Fibroblast of peridontal ligament (primary cell): ENCODE measurements at regions not wholly inside any gene's neighbourhood (a gene's known extent, or its start where the extent isn't known, plus 50 kb on each side); places are given as distances from the start of the nearest gene placed in this dataset.
"Not testable (repeated sequence)": the region's sequence is repeated elsewhere in the genome, so short reads cannot be mapped to it uniquely, and the experiment has no call there.

Experiments
- DNase-seq: peaks from one replicate; pipeline ENCODE4 v3.0.0-alpha.2; 2010; ENCODE audit errors: extremely low read depth

DNA sequence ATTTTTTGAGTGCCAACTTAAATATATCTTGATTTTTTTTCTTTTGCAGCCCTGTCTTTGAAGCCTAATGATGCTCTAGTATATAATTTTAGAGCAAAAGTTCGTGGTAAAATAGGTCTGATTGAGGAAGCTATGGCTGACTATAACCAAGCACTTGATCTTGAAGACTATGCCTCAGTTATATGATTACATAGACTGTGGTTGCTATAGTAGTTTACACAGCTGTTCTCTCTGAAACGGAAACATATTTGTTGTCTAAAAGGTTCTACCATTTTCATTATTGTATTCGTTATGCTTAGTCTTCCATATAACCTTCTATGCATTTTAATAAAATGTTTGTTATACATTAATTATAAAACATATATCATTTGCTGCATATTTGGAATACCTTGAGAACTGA lies 246.7 kb downstream of the TTC6 start:
- DNase-seq = no peak

GRCh38 chr14:37843954-37844607 lies 248.7 kb downstream of the TTC6 start:
- no peak for DNase-seq

DNA sequence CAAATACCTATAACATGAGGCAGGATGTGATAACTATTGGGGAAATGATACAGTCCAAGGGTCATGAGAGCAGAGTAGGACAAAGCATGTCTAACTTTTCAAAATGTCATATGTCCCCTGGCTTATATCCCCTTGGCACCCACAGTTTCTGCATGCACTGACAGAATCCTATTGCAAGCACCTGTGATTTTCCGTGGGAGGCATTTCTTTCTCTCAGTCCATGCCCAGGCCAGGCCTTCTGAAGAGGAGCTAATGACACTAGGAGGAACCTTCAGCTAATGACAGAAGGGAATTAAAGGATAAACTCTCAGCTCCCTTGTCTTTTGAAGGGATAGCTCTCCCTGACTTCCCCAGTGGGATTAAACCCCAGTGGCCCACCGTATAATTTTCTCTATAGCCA lies 249.2 kb downstream of the TTC6 start:
- DNase-seq = no peak

DNA sequence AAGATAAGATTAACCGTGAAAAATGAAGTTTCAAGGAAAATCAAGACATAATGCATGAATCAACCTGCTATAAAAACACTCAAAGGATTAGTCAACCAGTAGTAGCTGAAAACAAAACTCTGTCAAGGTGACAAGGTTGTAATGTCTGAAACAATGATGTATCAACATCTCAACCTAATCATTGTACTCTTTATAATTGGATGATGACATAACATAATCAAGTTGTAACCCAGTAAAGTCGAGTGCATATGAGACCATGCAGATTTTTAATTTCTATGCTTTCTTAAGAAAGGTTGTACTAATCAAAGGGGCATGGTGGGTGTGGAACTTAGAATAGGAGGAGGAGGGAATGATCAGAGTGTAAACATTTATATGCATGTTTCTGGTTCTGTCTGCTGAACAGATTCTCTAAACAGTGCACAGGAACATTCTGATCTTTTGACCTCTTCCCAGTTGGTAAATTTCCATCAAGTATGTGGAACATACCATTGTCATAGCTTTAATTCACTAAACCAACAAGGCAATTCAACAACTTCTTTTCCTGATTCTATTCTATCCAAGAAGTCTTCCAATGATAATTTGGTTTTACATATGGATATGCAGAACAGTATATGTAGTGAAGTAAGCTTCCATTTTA lies 253.7 kb downstream of the TTC6 start:
- no peak for DNase-seq

DNA sequence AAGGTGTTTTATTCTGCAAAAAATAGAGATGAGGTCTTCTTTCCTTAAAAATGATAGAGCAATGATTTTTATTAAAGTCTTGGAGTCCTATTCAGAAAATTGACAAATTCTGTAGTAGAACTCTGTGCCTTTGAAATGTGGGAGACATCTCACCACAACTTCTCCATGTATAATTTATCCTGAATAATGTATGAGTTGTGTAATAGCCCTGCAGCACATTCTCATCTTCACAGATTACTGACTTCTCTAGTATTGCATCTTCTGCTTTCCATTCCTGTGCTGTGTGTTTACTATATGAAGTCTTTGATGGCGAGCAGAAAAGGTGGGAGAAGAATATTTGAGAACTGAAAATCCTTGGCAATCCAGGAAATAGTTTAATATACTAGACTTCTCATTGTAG lies 255.6 kb downstream of the TTC6 start:
- no peak for DNase-seq

DNA sequence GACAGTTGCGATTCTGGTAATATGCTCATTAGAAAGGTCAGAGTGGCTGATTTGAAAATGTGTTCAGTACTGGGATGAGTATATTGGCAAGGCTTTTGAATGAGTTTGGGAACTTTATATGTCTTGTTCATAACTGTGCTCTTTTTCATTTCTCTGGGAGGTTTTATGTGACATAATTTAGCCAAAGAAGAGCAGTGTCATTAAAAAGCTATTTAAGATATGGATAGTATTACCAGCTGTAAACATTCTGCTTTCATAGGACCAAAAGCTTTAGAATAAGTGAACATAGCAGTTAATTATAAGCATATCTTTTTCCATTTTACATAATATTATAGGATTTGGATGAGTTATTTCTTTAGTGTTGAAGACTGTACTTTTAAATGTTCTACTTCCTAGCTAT lies 260.4 kb downstream of the TTC6 start:
- DNase-seq = no peak

DNA sequence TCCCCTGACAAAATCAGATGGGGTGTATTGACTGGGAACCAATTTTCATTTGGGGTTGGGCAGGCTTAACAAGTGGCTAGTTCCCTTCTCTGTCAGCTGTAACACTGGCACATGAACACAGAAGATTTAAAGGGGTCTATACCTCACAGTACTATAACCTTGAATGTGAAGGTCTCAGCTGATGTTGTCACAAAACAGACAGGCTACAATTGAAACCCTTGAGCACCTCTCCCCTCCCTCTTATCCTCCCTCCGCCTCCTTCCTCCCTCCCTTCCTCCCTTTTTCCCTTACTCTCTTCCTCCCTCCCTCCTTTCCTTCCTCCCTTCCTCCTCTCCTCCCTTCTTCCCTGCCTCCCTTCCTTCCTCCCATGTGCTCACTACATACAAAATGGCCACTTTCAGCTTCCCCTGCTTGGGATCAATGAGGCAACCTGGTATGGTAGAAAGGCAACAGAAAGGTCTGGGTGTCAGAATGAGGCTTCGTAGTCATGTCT lies 262.4 kb downstream of the TTC6 start:
- DNase-seq = no peak

DNA sequence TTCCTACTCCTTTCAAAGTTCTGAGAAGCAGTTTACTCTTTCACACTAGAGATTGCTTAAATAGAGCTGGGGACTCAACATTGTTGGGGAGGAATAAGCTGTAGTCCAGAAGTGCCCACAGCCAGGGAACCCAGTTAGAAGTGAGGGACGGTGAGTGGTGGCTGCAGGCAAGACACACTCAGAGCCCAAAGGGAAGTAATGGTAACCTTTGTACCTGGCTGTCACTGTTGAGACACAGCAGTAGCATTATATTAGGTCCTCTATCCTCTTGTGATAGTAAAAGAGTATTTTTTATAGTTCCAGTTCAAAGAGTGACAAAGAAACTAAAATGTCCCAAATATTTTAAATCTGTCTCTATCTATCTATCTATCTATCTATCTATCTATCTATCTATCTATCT lies 263.3 kb downstream of the TTC6 start:
- DNase-seq = no peak

DNA sequence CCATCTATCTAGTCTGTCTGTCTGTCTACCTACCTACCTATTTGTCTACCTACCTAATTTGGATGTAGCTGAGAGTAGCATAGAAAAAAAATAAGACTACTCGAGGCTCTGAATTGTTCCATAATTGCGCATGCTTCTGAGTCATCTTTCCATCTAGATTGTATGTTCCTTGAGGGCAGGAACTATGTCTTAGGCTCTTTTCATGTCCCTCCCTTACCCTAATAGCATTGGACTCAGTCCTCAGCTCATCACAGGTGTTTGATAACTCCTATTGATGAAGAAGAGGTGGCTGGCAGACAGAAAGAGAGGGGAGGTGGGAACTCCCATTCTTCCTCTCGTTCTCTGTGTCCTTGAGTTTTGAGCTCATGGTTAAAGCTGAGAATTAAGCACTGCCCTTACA lies 263.7 kb downstream of the TTC6 start:
- no peak for DNase-seq

DNA sequence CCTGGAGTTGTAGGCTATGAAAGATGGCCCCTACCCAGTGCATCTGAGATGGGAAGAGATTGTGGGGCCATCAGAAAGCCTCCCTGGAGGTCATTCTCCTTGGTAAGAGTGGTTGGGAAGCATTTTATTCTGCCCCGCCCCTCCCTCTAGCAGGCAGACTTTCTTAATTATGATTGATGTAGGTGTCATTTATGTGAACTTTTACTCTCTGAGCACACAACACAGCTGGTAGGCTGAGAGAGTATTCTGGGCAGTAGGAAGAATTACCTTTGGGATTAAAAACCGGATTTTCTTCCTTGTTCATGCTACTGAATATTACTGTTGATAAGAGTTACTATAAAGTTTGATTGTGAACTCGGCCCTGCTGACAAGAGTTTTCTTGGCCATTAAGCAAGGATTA lies 266.8 kb downstream of the TTC6 start:
- no peak for DNase-seq

GRCh38 chr14:37864128-37864527 lies 268.7 kb downstream of the TTC6 start:
- DNase-seq = no peak

DNA sequence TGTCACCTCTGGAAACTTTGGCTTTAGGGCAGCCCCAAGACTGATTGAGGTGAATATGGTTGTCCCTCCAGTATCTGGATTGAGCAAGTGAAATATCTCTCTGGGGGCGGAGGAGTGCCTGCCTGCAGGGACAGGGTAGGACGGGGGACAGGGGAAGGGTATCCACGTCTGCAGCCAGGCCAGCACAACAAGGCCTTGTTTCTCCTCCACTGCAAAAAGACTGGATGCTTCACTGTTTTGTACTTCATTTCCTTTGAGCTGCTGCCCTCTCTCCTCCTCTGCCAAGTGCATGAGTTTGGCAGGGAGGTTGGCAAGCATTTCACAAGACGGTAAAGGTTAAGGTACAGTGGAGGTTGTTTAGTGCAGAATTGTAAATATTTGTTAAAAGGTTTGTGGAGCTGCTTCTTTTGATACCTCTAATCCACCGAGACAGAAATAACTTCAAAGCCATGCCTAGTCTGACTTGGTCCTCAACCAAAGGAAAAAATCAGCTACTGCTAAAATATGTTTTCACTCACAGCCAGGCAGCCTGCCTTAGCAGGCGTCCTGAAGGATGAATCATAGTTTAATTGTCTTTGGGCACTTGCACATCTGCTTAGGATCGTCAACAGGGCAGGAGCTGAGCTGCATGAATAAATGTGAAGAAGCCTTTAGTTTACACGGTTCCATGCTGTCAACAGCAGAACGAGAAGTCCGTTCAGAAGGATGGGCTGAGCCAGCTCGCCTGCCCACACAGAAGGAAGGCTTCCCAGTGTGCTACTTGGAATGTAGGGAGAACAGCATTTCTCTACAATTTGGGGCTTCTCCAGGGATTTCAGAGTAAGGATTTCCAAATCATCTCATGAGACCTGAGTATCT lies 269.7 kb downstream of the TTC6 start:
- DNase-seq = peak; percentile 61

- DNase-seq = no peak
Observed at GRCh38 chr14:37865719-37866549, 270.5 kb downstream of the TTC6 start.

DNA sequence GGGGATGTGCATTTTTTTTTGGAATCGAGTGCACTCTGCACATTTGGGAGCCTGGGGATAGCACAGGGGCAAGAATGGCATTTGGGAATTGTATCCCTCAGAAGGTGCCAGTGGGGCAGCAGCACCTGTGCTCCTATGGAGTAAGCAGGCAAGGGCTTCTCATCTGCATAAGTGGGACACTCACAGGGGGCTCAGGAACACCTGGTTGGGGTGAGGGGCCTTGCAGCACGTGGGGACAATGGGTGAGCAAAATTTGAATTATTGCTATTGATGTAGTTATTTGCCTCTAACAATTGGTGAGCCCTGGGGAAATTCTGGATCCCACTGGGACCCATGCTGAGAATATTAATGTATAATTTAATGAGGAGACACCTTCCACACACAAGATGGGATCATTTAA lies 274.2 kb downstream of the TTC6 start:
- no peak for DNase-seq

GRCh38 chr14:37870170-37870569 lies 274.7 kb downstream of the TTC6 start:
- DNase-seq = no peak

- no peak for DNase-seq
Observed at GRCh38 chr14:37870632-37871346, 275.4 kb downstream of the TTC6 start.

GRCh38 chr14:37874065-37874428 lies 278.6 kb downstream of the TTC6 start:
- DNase-seq = not testable (repeated sequence)

DNA sequence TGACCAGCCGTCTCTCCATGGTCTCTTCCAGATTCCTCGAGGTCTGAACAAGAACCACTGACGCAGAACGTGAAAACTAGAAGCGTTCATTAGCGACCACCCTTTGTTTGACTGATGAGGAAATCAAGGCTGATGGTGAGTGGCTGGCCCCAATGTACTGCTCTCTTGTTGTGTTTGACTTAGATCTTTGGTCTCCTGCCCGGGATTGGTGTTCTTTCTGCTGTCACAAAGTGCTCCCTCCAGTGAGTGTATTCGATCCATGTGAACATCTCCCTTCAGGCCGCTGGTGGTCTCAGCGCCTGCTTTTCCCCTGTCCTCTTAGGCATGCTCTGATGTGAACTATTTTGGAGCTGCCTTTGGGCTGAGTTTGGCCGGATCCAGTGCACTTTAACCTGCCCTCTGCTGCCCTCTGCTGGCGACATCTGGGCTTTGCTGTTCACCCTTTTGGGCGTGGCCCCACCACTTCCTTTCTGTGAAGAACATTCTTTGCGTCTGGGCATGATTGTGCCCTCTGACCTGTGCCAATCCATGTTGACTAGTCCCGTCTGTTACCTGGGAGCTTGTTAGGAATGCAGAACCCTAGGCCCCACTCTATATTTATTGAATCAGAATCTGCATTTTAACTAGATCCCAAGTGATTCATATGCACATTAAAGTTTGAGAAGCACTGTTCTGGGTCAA lies 279.1 kb downstream of the TTC6 start:
- peak; percentile 72 for DNase-seq

DNA sequence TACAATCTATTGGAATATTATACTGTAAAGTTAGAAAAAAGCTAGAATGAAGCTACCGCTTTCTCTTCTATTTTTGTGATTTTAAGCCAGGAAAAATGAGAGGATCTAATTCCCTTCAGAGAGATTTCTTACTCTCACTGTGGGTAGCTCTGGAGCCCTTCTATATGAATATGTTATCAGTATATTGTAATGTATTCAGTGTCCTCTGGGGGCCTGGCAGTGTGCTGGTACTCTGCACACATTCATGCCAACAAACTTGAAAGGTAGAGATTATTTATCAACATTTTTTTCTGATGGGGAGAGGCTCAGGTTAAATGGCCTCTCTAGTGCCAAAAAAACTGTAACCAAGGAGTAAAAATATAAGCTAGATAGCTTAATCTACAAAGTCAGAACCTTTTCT lies 292.8 kb downstream of the TTC6 start:
- no peak for DNase-seq

- no peak for DNase-seq
Observed at GRCh38 chr14:37889087-37889486, 293.7 kb downstream of the TTC6 start.

DNA sequence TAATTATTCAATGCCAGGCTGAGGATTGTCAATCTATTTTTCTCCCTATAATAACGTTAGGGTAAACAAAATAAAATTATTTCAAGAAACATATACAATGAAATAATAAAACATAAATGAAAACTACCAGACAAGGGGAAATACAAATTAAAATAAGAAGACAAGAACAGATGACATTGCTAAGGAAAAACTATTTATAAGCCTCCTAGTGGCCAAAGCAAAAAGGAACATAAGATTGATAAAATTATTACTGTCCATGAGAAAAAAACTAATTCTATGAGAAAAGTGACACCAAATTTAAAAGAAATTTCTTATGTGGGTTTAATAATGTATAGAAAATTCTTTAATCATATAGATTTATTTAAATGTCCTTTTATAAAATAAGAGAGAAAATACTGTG lies 294.7 kb downstream of the TTC6 start:
- DNase-seq = peak; percentile 3
